ENCODE measurements at regions not wholly inside any gene's neighbourhood (a gene's known extent, or its start where the extent isn't known, plus 50 kb on each side); places are given as distances from the start of the nearest gene placed in this dataset.

- Histone ChIP-seq H3K9ac (ENCODE audit: low read length) (no peak overlapping the region), H2AK5ac (ENCODE audit: low read length) (no peak overlapping the region), H3K4me2 (ENCODE audit: low read length) (no peak overlapping the region), H4K5ac (ENCODE audit: low read length) (no peak overlapping the region), H2BK15ac (replicated peaks; ENCODE audit: low read depth) (no peak overlapping the region), H3K79me2 (ENCODE audit: control insufficient read depth, insufficient read depth, low read length) (no peaks in the 10 kb centered on the region), H3K18ac (ENCODE audit: low read length) (no peak overlapping the region), H3K27ac (ENCODE audit: low read depth, low read length) (no peak overlapping the region), H3K4me3 (ENCODE audit: low read length) (no peak overlapping the region), H3K23ac (ENCODE audit: low read length) (no peak overlapping the region), H3K56ac (ENCODE audit: low read length) (no peak overlapping the region), H3K4me1 (ENCODE audit: control insufficient read depth, low read depth, low read length) (no peaks in the 10 kb centered on the region), H4K8ac (ENCODE audit: low read depth, low read length) (no peak overlapping the region), H3K27me3 (ENCODE audit: insufficient read depth, low read length, poor library complexity) (no peaks in the 10 kb centered on the region), H2BK5ac (ENCODE audit: low read length) (no peak overlapping the region), H3K4ac (ENCODE audit: low read depth, low read length) (no peak overlapping the region), H2BK120ac (ENCODE audit: low read depth, low read length) (no peak overlapping the region), H3K36me3 (ENCODE audit: control insufficient read depth, insufficient read depth, low read length) (no peaks in the 10 kb centered on the region), H3K79me1 (ENCODE audit: low read length) (no peaks in the 10 kb centered on the region)
- no CpG with 5 or more reads among the region's 4 CpGs for WGBS (ENCODE audit: extremely low coverage, insufficient coverage, low lambda C conversion rate)
- no peak for DNase-seq
These were observed 548.8 kb upstream of the EPHA7 start for GRCh38 chr6:93968126-93968525.

DNA sequence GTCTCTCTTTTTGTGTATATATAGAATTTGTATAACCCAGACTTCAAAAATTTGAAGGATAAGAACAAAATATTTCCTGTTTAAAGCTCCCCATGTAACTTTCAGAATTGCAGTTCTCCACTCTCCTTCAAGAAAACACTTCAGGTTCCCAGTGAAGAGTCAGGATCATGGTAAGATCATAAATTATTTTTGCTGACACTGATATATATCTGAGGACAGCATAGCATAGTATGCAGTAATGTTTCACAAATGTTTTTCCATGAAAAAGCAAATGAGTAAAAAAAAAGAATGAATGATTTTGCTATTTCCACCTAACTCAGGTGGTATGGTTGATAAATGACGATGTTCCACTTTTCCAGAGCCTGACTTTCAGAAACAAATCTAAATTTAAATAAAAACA is 545.6 kb upstream of the EPHA7 start:
- Histone ChIP-seq H3K18ac (ENCODE audit: low read length) (no peak overlapping the region), H2BK5ac (ENCODE audit: low read length) (no peak overlapping the region), H3K36me3 (ENCODE audit: control insufficient read depth, insufficient read depth, low read length) (no peaks in the 10 kb centered on the region), H3K79me1 (ENCODE audit: low read length) (no peaks in the 10 kb centered on the region), H3K23ac (ENCODE audit: low read length) (no peak overlapping the region), H2AK5ac (ENCODE audit: low read length) (no peak overlapping the region), H3K4ac (ENCODE audit: low read depth, low read length) (no peak overlapping the region), H3K4me1 (ENCODE audit: control insufficient read depth, low read depth, low read length) (no peaks in the 10 kb centered on the region), H4K5ac (ENCODE audit: low read length) (no peak overlapping the region), H4K8ac (ENCODE audit: low read depth, low read length) (no peak overlapping the region), H3K4me3 (ENCODE audit: low read length) (no peak overlapping the region), H2BK15ac (replicated peaks; ENCODE audit: low read depth) (no peak overlapping the region), H3K79me2 (ENCODE audit: control insufficient read depth, insufficient read depth, low read length) (no peaks in the 10 kb centered on the region), H2BK120ac (ENCODE audit: low read depth, low read length) (no peak overlapping the region), H3K27ac (ENCODE audit: low read depth, low read length) (no peak overlapping the region), H3K27me3 (ENCODE audit: insufficient read depth, low read length, poor library complexity) (no peaks in the 10 kb centered on the region), H3K4me2 (ENCODE audit: low read length) (no peak overlapping the region), H3K9ac (ENCODE audit: low read length) (no peak overlapping the region), H3K56ac (ENCODE audit: low read length) (no peak overlapping the region)
- no peak for DNase-seq
- no CpG with 5 or more reads among the region's 1 CpG for WGBS (ENCODE audit: extremely low coverage, insufficient coverage, low lambda C conversion rate)

- WGBS (ENCODE audit: extremely low coverage, insufficient coverage, low lambda C conversion rate) = no CpG with 5 or more reads among the region's 1 CpG
- H3K4me2 ChIP-seq (ENCODE audit: low read length) = no peak overlapping the region
These were observed 545.0 kb upstream of the EPHA7 start for GRCh38 chr6:93964321-93964720.

DNA sequence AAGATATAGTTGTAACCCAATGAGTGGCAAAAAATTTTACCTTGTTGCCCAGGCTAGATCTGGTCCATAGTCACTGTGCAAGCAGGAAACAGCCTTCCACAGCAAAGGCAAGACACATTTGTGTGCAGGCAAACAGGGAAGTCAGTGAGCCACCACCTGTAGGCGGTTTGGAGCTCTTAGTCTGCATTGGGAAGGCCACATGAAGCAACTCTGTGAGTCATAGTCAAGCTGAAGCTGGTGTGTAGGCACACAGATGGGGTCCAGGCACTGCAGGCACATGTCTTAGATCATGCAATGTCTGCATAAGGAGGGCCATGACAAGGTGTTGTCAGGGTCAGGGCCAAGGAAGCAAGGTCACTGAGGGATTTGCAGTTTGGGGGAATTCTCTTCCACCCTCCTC is 543.2 kb upstream of the EPHA7 start:
- peak; percentile 11 for DNase-seq
- Histone ChIP-seq H3K27me3 (ENCODE audit: insufficient read depth, low read length, poor library complexity) (no peaks in the 10 kb centered on the region), H3K23ac (ENCODE audit: low read length) (no peak overlapping the region), H2BK15ac (replicated peaks; ENCODE audit: low read depth) (no peak overlapping the region), H3K4me2 (ENCODE audit: low read length) (no peak overlapping the region), H3K36me3 (ENCODE audit: control insufficient read depth, insufficient read depth, low read length) (no peaks in the 10 kb centered on the region), H3K79me1 (ENCODE audit: low read length) (no peaks in the 10 kb centered on the region), H2BK5ac (ENCODE audit: low read length) (no peak overlapping the region), H3K27ac (ENCODE audit: low read depth, low read length) (no peak overlapping the region), H4K5ac (ENCODE audit: low read length) (no peak overlapping the region), H4K8ac (ENCODE audit: low read depth, low read length) (no peak overlapping the region), H3K9ac (ENCODE audit: low read length) (no peak overlapping the region), H3K79me2 (ENCODE audit: control insufficient read depth, insufficient read depth, low read length) (no peaks in the 10 kb centered on the region), H2AK5ac (ENCODE audit: low read length) (no peak overlapping the region), H3K4ac (ENCODE audit: low read depth, low read length) (no peak overlapping the region), H3K4me1 (ENCODE audit: control insufficient read depth, low read depth, low read length) (no peaks in the 10 kb centered on the region), H3K4me3 (ENCODE audit: low read length) (no peak overlapping the region), H3K18ac (ENCODE audit: low read length) (no peak overlapping the region), H3K56ac (ENCODE audit: low read length) (no peak overlapping the region), H2BK120ac (ENCODE audit: low read depth, low read length) (no peak overlapping the region)
- WGBS (ENCODE audit: extremely low coverage, insufficient coverage, low lambda C conversion rate) = no CpG with 5 or more reads among the region's 1 CpG

More at GRCh38 chr6:93964321-93964720, 545.0 kb upstream of the EPHA7 start:
- H3K4ac ChIP-seq (ENCODE audit: low read depth, low read length) = no peak overlapping the region
- no peak overlapping the region for H3K9ac ChIP-seq (ENCODE audit: low read length)
- H3K23ac ChIP-seq (ENCODE audit: low read length) = no peak overlapping the region
- no peaks in the 10 kb centered on the region for H3K79me1 ChIP-seq (ENCODE audit: low read length)
- no peak overlapping the region for H3K56ac ChIP-seq (ENCODE audit: low read length)
- H4K5ac ChIP-seq (ENCODE audit: low read length) = no peak overlapping the region
- no peak overlapping the region for H2BK5ac ChIP-seq (ENCODE audit: low read length)
- no peaks in the 10 kb centered on the region for H3K27me3 ChIP-seq (ENCODE audit: insufficient read depth, low read length, poor library complexity)
- no peak overlapping the region for H3K18ac ChIP-seq (ENCODE audit: low read length)
- H3K27ac ChIP-seq (ENCODE audit: low read depth, low read length) = no peak overlapping the region
- no peaks in the 10 kb centered on the region for H3K79me2 ChIP-seq (ENCODE audit: control insufficient read depth, insufficient read depth, low read length)
- no peak overlapping the region for H2BK15ac ChIP-seq (replicated peaks; ENCODE audit: low read depth)
- no peak overlapping the region for H3K4me3 ChIP-seq (ENCODE audit: low read length)
- no peaks in the 10 kb centered on the region for H3K4me1 ChIP-seq (ENCODE audit: control insufficient read depth, low read depth, low read length)
- no peak for DNase-seq
- H3K36me3 ChIP-seq (ENCODE audit: control insufficient read depth, insufficient read depth, low read length) = no peaks in the 10 kb centered on the region
- no peak overlapping the region for H4K8ac ChIP-seq (ENCODE audit: low read depth, low read length)
- H2BK120ac ChIP-seq (ENCODE audit: low read depth, low read length) = no peak overlapping the region
- H2AK5ac ChIP-seq (ENCODE audit: low read length) = no peak overlapping the region

DNA sequence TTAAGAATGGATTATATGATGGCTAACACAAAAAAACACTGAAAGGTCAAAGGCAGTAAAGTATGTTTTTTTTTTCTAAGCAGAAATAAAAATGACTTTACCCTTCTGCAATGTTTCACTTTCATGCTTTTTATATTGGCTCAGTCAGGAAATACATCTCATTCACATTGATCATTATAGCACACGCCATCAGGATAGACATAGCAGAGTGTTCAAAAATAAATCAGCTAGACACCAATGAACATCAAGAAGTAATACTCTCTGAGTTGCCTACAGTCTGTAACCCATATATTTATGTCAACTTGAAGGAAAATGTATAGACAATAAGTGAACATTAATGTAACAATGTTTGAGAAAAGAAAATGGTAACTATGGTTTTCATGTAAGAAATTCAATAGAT is 535.2 kb upstream of the EPHA7 start:
- Histone ChIP-seq H2BK15ac (replicated peaks; ENCODE audit: low read depth) (no peak overlapping the region), H4K5ac (ENCODE audit: low read length) (no peak overlapping the region), H3K4me3 (ENCODE audit: low read length) (no peak overlapping the region), H3K4ac (ENCODE audit: low read depth, low read length) (no peak overlapping the region), H3K4me1 (ENCODE audit: control insufficient read depth, low read depth, low read length) (no peaks in the 10 kb centered on the region), H3K18ac (ENCODE audit: low read length) (no peak overlapping the region), H3K79me1 (ENCODE audit: low read length) (no peaks in the 10 kb centered on the region), H3K4me2 (ENCODE audit: low read length) (no peak overlapping the region), H4K8ac (ENCODE audit: low read depth, low read length) (no peak overlapping the region), H3K27me3 (ENCODE audit: insufficient read depth, low read length, poor library complexity) (no peaks in the 10 kb centered on the region), H3K27ac (ENCODE audit: low read depth, low read length) (no peak overlapping the region), H2BK120ac (ENCODE audit: low read depth, low read length) (no peak overlapping the region), H2AK5ac (ENCODE audit: low read length) (no peak overlapping the region), H3K23ac (ENCODE audit: low read length) (no peak overlapping the region), H2BK5ac (ENCODE audit: low read length) (no peak overlapping the region), H3K79me2 (ENCODE audit: control insufficient read depth, insufficient read depth, low read length) (no peaks in the 10 kb centered on the region), H3K9ac (ENCODE audit: low read length) (no peak overlapping the region), H3K56ac (ENCODE audit: low read length) (no peak overlapping the region), H3K36me3 (ENCODE audit: control insufficient read depth, insufficient read depth, low read length) (no peaks in the 10 kb centered on the region)
- DNase-seq = no peak
- WGBS (ENCODE audit: extremely low coverage, insufficient coverage, low lambda C conversion rate) = no CpG with 5 or more reads among the region's 1 CpG

- H3K27ac ChIP-seq (ENCODE audit: low read depth, low read length) = no peak overlapping the region
- H3K4me2 ChIP-seq (ENCODE audit: low read length) = no peak overlapping the region
- no peaks in the 10 kb centered on the region for H3K79me2 ChIP-seq (ENCODE audit: control insufficient read depth, insufficient read depth, low read length)
- no peak overlapping the region for H2BK15ac ChIP-seq (replicated peaks; ENCODE audit: low read depth)
- H4K5ac ChIP-seq (ENCODE audit: low read length) = no peak overlapping the region
- H3K23ac ChIP-seq (ENCODE audit: low read length) = no peak overlapping the region
- no peaks in the 10 kb centered on the region for H3K4me1 ChIP-seq (ENCODE audit: control insufficient read depth, low read depth, low read length)
- no peak for DNase-seq
- no peak overlapping the region for H3K4ac ChIP-seq (ENCODE audit: low read depth, low read length)
- H2BK120ac ChIP-seq (ENCODE audit: low read depth, low read length) = no peak overlapping the region
- H3K56ac ChIP-seq (ENCODE audit: low read length) = no peak overlapping the region
- H3K18ac ChIP-seq (ENCODE audit: low read length) = no peak overlapping the region
- no peaks in the 10 kb centered on the region for H3K79me1 ChIP-seq (ENCODE audit: low read length)
- no peaks in the 10 kb centered on the region for H3K36me3 ChIP-seq (ENCODE audit: control insufficient read depth, insufficient read depth, low read length)
- H3K4me3 ChIP-seq (ENCODE audit: low read length) = no peak overlapping the region
- H2AK5ac ChIP-seq (ENCODE audit: low read length) = no peak overlapping the region
- H2BK5ac ChIP-seq (ENCODE audit: low read length) = no peak overlapping the region
- H3K9ac ChIP-seq (ENCODE audit: low read length) = no peak overlapping the region
- no peak overlapping the region for H4K8ac ChIP-seq (ENCODE audit: low read depth, low read length)
- H3K27me3 ChIP-seq (ENCODE audit: insufficient read depth, low read length, poor library complexity) = no peaks in the 10 kb centered on the region
These were observed 524.3 kb upstream of the EPHA7 start for GRCh38 chr6:93943661-93944060.
